ENCODE measurements at regions not wholly inside any gene's neighbourhood (a gene's known extent, or its start where the extent isn't known, plus 50 kb on each side); places are given as distances from the start of the nearest gene placed in this dataset.
"Not testable (repeated sequence)": the region's sequence is repeated elsewhere in the genome, so short reads cannot be mapped to it uniquely, and the experiment has no call there.

- DNase-seq = no peak
Observed at GRCh38 chr10:81498011-81498551, 376.9 kb upstream of the NRG3 start.

- no peak for DNase-seq
Observed at GRCh38 chr10:81502677-81503359, 372.2 kb upstream of the NRG3 start.

- DNase-seq = not testable (repeated sequence)
Observed at GRCh38 chr10:81505777-81506176, 369.2 kb upstream of the NRG3 start.

- no peak for DNase-seq
Observed at GRCh38 chr10:81514811-81515210, 360.2 kb upstream of the NRG3 start.

- DNase-seq = no peak
Observed at GRCh38 chr10:81520688-81521087, 354.3 kb upstream of the NRG3 start.

GRCh38 chr10:81524467-81524866 lies 350.5 kb upstream of the NRG3 start:
- no peak for DNase-seq

GRCh38 chr10:81532403-81532802 lies 342.6 kb upstream of the NRG3 start:
- no peak for DNase-seq

- no peak for DNase-seq
Observed at GRCh38 chr10:81534991-81535390, 340.0 kb upstream of the NRG3 start.

GRCh38 chr10:81541517-81541916 lies 333.5 kb upstream of the NRG3 start:
- DNase-seq = no peak

- no peak for DNase-seq
Observed at GRCh38 chr10:81546243-81546642, 328.8 kb upstream of the NRG3 start.

- DNase-seq = no peak
Observed at GRCh38 chr10:81548160-81548559, 326.8 kb upstream of the NRG3 start.

GRCh38 chr10:81564143-81564542 lies 310.9 kb upstream of the NRG3 start:
- no peak for DNase-seq

- DNase-seq = no peak
Observed at GRCh38 chr10:81569488-81569887, 305.5 kb upstream of the NRG3 start.

GRCh38 chr10:81570349-81570748 lies 304.6 kb upstream of the NRG3 start:
- DNase-seq = no peak

GRCh38 chr10:81570878-81571794 lies 303.9 kb upstream of the NRG3 start:
- DNase-seq = no peak

GRCh38 chr10:81575036-81575435 lies 300.0 kb upstream of the NRG3 start:
- no peak for DNase-seq

- no peak for DNase-seq
Observed at GRCh38 chr10:81576336-81576735, 298.7 kb upstream of the NRG3 start.

- DNase-seq = no peak
Observed at GRCh38 chr10:81594991-81595390, 280.0 kb upstream of the NRG3 start.

GRCh38 chr10:81600185-81600584 lies 274.8 kb upstream of the NRG3 start:
- DNase-seq = no peak

GRCh38 chr10:81603106-81603620 lies 271.8 kb upstream of the NRG3 start:
- no peak for DNase-seq

GRCh38 chr10:81644485-81644884 lies 230.5 kb upstream of the NRG3 start:
- DNase-seq = not testable (repeated sequence)

GRCh38 chr10:81655986-81656385 lies 219.0 kb upstream of the NRG3 start:
- DNase-seq = no peak

- no peak for DNase-seq
Observed at GRCh38 chr10:81662837-81663236, 212.2 kb upstream of the NRG3 start.

GRCh38 chr10:81664800-81665199 lies 210.2 kb upstream of the NRG3 start:
- DNase-seq = not testable (repeated sequence)

Data from stimulated activated CD8-positive, alpha-beta memory T cell treated with anti-CD3 and anti-CD28 coated beads, Interleukin-4, amount 100 ng/mL, for 48 hours (primary cell).